ENCODE measurements at regions not wholly inside any gene's neighbourhood (a gene's known extent, or its start where the extent isn't known, plus 50 kb on each side); places are given as distances from the start of the nearest gene placed in this dataset.

- no peak for DNase-seq
Measured at GRCh38 chr16:72256398-72257066, 84.6 kb upstream of the PMFBP1 start.

- no peak for DNase-seq
Measured at GRCh38 chr16:72255786-72256185, 83.8 kb upstream of the PMFBP1 start.

GRCh38 chr16:72247821-72248253 lies 75.9 kb upstream of the PMFBP1 start:
- DNase-seq: no peak

- no peak for DNase-seq
Measured at GRCh38 chr16:72246423-72246822, 74.5 kb upstream of the PMFBP1 start.

GRCh38 chr16:72244853-72245252 lies 72.9 kb upstream of the PMFBP1 start:
- no peak for DNase-seq

- DNase-seq: no peak
Measured at GRCh38 chr16:72243621-72244020, 71.7 kb upstream of the PMFBP1 start.

- DNase-seq: no peak
Measured at GRCh38 chr16:72242757-72243156, 70.8 kb upstream of the PMFBP1 start.

GRCh38 chr16:72241930-72242329 lies 70.0 kb upstream of the PMFBP1 start:
- no peak for DNase-seq

- DNase-seq: no peak
Measured at GRCh38 chr16:72241008-72241407, 69.1 kb upstream of the PMFBP1 start.

GRCh38 chr16:72240466-72240865 lies 68.5 kb upstream of the PMFBP1 start:
- no peak for DNase-seq

GRCh38 chr16:72236866-72237265 lies 64.9 kb upstream of the PMFBP1 start:
- no peak for DNase-seq

- DNase-seq: no peak
Measured at GRCh38 chr16:72234387-72234786, 62.4 kb upstream of the PMFBP1 start.

GRCh38 chr16:72228014-72228413 lies 56.1 kb upstream of the PMFBP1 start:
- no peak for DNase-seq

- DNase-seq: no peak
Measured at GRCh38 chr16:72226136-72226535, 54.2 kb upstream of the PMFBP1 start.

- no peak for DNase-seq
Measured at GRCh38 chr16:72224260-72224768, 52.4 kb upstream of the PMFBP1 start.

- DNase-seq: no peak
Measured at GRCh38 chr16:72222503-72222902, 50.5 kb upstream of the PMFBP1 start.

All from cortex of kidney (tissue), 1 donor.